Hepatocyte (in vitro differentiated cells): ENCODE measurements at regions not wholly inside any gene's neighbourhood (a gene's known extent, or its start where the extent isn't known, plus 50 kb on each side); places are given as distances from the start of the nearest gene placed in this dataset.

ENCODE experiments used
- EZH2 ChIP-seq: fragments of 200-600 bp; sonication (generic); IDR thresholded peaks from 2 replicates; pipeline ENCODE4 v1.6.1; 2016; ENCODE audit warnings: antibody characterized with exemption, mild to moderate bottlenecking, borderline replicate concordance
- EZH2phosphoT487 ChIP-seq: fragments of 200-600 bp; sonication (generic); IDR thresholded peaks from one replicate; pipeline ENCODE4 v1.6.1; 2018; ENCODE audit warnings: antibody characterized with exemption, mild to moderate bottlenecking, low read depth, moderate library complexity; ENCODE audit not compliant: unreplicated experiment, severe bottlenecking
- TF ChIP-seq, protein P1 (sequence below): fragments of 200-600 bp; sonication (generic); IDR thresholded peaks from 2 replicates; pipeline ENCODE4 v1.5.1; 2016; ENCODE audit warnings: antibody characterized with exemption, mild to moderate bottlenecking; ENCODE audit not compliant: poor library complexity

DNA sequence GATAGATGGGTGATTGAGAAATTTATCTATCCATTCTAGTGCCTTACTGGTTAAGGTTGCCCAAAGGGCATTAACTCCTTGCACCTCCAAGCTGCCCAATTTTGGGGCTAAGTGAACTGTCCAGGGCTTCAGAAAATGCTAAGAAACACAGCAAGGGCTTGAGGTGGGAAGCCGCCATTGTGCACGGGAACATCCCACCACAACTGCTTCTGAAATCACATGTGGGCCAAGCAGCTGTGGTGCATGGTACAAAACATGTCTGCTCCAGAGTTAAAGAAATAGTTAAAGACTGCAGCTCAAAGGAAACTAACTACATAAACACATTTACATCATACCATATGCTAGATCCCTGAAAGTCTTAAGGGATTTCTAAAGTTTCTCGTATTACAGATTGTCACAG is 144.3 kb upstream of the NDST3 start:
- TF ChIP-seq, protein P1, sequence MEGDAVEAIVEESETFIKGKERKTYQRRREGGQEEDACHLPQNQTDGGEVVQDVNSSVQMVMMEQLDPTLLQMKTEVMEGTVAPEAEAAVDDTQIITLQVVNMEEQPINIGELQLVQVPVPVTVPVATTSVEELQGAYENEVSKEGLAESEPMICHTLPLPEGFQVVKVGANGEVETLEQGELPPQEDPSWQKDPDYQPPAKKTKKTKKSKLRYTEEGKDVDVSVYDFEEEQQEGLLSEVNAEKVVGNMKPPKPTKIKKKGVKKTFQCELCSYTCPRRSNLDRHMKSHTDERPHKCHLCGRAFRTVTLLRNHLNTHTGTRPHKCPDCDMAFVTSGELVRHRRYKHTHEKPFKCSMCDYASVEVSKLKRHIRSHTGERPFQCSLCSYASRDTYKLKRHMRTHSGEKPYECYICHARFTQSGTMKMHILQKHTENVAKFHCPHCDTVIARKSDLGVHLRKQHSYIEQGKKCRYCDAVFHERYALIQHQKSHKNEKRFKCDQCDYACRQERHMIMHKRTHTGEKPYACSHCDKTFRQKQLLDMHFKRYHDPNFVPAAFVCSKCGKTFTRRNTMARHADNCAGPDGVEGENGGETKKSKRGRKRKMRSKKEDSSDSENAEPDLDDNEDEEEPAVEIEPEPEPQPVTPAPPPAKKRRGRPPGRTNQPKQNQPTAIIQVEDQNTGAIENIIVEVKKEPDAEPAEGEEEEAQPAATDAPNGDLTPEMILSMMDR = no peak
- no peak for TF ChIP-seq EZH2
- no peak for TF ChIP-seq EZH2phosphoT487
